ENCODE measurements at regions not wholly inside any gene's neighbourhood (a gene's known extent, or its start where the extent isn't known, plus 50 kb on each side); places are given as distances from the start of the nearest gene placed in this dataset.
"Not testable (repeated sequence)": the region's sequence is repeated elsewhere in the genome, so short reads cannot be mapped to it uniquely, and the experiment has no call there.

DNA sequence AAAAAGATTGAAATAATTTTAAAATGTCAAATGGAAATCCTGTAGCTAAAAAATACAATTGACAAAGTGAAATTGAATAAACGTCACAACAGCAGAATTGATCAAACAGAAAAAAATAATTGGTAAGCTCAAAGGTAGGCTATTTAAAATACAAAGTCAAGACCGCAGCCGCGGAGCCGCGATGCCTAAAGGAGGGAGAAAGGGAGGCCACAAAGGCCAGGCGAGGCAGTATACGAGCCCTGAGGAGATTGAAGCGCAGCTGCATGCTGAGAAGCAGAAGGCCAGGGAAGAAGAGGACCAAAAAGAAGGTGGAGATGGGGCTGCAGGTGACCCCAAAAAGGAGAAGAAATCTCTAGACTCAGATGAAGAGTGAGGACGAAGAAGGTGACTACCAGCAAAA lies 1068.5 kb upstream of the COX7C start:
- DNase-seq (ENCODE audit: low read depth): no peak

DNA sequence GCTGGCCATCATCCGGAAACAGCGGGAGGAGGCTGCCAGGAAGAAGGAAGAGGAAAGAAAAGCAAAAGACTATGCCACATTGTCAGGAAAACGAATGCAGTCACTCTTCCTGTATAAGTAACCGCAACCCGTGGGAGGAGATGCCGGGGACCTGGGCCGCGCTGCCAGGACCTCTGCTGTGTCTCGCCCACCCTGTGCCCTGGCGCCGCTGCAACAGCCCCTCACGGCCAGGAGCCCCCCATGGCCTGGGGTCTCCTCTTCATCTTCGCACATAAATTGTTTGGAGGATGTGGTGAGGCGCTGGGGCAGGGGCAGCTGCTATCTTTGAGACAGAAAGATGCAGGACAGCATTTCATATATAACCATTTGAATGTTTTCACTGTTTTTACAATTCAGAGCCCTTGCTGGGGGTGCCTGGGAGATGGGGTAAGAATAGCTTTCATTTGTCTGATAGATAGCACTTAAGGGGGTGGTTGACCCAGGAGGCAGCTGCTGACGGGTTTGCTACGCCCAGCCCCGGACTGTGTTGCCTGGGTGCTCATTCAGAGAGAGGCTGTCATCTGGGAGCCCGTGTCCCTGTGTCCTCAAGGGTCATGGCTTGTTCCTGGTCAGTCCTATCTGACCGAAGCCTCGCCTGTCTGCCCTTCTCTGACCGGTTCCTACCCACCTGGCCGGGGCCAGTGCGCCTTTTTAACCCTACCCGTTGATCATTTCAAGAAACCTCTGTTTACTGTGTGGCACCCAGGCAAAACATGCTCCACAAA lies 1067.7 kb upstream of the COX7C start:
- no peak for DNase-seq (ENCODE audit: low read depth)

DNA sequence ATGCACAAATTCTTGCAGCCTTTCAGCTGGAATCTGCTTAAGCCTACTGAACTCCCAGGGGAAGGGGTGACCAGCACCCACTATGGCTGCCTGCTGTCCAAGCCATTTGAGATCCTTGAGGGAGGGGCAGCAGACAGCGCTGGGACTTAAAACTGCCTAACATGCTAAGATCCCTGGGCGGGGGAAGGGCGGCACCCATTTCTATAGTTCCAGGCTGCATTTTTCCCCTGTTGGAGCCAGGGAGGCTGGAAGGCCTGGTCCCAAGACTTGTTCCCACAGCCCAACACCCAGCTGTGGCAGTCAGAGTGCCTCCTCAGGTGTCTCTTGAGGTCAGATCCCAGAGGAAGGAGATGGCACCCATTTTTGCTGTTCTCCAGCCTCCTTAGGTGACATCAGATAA lies 1061.3 kb upstream of the COX7C start:
- no peak for DNase-seq (ENCODE audit: low read depth)

DNA sequence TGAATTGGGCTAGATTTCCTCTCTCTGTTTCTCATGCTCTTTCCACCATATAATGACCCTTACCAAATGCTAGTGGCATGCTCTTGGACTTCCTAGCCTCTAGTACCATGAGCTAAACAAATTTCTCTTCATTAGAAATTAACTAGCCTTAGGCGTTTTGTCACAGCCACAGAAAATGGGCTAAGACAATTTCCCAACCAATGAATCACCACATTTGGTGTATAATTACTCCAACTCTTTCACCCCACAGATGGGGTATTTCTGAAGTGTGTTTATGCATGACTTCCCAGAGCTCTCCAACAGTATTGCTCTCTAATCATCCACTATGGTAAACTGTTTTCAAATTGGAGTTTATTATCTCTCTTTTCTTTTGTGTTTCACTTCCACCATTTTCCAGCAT lies 1041.1 kb upstream of the COX7C start:
- DNase-seq (ENCODE audit: low read depth): no peak

DNA sequence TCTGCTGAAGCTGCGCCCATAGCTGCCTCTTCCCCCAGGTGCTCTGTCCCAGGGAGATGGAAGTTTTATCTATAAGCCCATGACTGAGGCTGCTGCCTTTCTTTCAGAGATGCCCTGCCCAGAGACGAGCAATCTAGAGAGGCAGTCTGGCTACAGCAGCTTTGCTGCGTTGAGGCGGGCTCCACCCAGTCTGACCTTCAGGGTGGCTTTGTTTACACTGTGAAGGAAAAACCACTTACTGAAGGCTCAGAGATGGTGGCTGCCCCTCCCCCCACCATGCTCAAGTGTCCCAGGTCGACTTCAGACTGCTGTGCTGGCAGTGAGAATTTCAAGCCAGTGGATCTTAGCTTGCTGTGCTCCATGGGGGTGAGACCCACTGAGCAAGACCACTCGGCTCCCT lies 1029.9 kb upstream of the COX7C start:
- not testable (repeated sequence) for DNase-seq (ENCODE audit: low read depth)

DNA sequence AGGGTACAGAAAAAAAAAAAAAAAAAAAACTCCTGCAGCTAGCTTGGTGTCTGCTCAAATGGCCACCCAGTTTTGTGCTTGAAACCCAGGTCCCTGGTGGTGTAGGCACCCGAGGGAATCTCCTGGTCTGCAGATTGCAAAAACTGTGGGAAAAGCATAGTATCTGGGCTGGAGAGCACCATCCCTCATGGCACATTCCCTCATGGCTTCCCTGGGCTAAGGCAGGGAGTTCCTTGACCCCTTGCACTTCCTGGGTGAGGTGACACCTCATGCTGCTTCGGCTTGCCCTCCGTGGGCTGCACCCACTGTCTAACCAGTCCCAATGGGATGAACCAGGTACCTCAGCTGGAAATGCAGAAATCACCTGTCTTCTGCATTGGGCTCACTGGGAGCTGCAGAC lies 1029.5 kb upstream of the COX7C start:
- DNase-seq (ENCODE audit: low read depth): not testable (repeated sequence)

DNA sequence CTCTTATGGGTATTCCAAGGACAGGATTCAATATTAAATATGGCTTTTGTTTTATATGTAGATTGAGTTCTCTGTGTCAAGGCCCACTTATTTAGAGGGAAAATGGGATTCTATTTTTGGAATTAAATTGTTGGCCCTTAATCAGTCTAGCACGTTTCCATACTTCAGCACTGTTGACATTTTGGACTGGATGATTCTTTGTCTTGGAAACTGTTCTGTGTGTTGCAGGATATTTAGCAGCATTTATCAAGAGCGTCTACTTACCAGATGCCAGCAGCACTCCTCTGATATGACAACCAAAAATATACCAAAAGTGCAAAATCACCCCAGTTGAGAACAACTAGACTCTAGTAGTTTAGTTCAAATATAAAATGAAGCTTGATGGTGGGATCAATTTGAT lies 1027.0 kb upstream of the COX7C start:
- no peak for DNase-seq (ENCODE audit: low read depth)

DNA sequence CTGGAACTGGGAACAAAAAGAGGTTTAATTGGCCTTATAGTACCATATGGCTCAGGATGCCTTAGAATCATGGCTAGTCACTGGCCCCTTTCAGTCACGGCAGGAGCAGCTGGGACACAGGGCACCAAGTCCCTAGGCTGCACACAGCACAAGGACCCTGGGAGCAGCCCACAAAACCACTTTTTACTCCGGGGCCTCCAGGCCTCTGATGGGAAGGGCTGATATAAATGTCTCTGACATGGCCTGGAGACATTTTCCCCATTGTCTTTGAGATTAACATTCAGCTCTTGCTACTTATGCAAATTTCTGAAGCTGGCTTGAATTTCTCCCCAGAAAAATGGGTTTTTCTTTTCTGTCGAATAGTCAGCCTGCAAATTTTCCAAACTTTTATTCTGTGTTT lies 1026.4 kb upstream of the COX7C start:
- DNase-seq (ENCODE audit: low read depth): no peak

DNA sequence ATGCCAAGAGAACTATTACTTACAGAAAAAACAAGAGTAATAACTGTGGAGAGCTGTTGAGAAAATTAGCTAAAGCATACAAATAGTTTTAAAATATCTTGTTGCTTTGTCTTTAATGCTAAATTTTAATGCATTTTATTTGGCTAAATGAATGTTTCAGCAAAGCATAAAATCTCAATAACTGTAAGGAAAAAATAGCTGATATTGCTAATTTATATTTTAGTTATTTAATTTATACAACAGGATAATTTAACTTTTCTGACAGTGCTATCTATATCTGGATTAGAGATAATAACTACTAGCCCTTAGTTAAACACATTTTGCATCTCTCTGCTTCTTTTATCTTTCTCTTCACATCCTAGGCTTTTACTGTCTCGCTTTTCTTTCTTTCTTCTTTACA lies 1014.9 kb upstream of the COX7C start:
- DNase-seq (ENCODE audit: low read depth): no peak

DNA sequence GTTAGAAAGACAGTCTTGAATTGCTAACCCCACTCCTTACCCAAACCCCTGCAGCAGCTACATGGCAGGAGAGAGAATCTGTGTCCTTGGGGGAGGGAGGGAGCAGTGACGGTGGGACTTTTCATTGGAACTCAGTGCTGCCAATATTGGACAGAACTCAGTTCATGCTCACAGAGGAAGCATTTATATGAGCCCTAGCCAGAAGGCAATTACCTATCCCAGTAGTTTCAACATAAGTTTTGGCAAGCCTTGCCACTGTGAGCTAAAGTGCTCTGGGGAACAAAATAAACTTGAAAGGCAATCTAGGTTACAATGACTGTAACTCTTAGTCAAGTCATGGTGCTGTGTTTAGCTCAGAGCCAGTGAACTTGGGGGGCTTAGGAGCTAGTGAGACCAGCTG lies 1013.4 kb upstream of the COX7C start:
- no peak for DNase-seq (ENCODE audit: low read depth)

DNA sequence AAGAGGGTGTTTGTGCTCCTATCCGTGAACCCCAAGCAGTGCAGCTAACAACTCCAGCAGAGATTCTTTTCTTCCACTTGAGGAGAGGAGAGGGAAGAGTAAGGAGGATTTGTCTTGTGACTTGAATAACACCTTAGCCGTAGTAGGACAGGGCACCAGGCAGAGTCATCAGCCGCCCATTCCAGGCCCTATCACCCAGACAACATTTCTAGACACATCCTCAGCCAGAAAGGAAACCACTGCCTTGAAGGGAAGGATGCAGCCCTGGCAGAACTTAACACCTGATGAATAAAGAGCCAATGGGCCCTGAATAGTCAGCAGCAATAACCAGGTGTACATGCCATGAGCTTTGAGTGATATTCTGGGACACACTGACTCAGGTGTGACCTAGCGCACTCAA lies 1013.0 kb upstream of the COX7C start:
- DNase-seq (ENCODE audit: low read depth): no peak

DNA sequence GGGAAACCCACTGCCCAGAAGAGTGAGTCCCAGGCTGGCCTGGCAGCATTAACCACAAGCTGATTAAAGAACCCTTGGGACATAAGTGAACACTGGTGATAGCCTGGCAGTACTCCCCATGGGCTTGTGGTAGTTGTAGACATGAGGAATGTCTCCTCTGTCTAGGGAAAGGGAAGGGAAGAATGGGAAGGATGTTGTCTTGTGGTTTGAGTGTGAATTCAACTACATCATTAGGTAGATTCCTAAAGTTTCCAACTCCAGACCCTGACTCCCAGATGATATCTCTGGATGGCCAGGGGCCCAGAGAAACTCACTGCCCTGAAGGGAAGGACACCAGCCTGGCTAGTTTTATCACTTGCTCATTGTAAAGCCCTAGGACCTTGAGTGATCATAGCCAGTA lies 1012.4 kb upstream of the COX7C start:
- DNase-seq (ENCODE audit: low read depth): no peak

DNA sequence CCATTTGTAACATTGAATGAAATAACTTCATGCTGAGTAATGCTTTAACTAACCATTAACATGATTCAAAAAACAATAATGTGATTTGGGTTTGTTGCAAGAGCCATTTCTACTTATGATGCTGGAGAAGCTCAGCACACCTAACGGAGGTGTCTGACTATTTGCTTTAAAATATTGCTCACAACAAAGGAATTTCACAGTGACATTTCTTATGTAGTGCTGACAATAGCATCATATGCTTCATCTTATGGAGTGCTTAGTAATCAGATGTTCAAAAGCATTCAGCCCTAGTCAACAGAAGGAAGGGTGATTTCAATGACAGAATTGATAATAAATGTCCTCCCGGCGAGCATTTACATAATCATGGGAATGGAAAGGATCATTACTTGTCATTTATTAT lies 1003.3 kb upstream of the COX7C start:
- DNase-seq (ENCODE audit: low read depth): no peak

DNA sequence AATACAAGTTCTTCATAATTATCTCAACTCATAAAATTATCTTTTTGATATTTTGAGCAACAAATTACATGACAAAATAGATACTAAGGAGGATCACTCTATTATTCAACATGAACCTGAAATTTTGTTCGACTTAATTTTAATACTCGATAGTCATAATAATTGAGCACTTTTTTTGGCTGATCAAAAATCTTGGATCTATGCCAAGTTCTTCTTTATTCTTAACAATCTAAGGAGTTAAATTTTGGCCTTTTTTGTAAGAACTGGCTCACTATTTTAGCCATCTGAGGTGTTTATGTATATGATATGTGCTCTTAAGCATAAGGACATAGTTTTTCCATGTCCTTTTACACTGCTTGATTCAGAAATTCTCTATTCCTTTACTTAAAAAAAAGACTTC lies 996.1 kb upstream of the COX7C start:
- no peak for DNase-seq (ENCODE audit: low read depth)

DNA sequence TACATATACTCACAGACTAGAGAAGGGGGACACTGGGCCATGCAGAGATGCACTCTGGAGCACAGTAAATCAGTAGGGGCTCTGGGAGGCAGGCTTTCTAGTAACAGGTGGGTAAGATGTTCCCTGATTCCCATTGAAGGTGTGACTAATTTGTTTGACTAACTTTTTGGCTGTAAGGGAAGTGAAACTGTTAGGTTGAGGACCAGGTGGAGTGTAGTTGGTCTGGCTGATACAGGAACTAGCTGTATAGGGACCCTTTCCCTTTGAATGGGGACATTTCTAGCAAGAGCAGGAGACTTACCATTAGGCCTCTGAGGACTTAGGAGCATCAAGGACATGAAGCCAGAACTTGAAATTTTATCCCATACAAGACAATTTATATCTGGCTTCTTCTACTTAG lies 989.6 kb upstream of the COX7C start:
- DNase-seq (ENCODE audit: low read depth): no peak

DNA sequence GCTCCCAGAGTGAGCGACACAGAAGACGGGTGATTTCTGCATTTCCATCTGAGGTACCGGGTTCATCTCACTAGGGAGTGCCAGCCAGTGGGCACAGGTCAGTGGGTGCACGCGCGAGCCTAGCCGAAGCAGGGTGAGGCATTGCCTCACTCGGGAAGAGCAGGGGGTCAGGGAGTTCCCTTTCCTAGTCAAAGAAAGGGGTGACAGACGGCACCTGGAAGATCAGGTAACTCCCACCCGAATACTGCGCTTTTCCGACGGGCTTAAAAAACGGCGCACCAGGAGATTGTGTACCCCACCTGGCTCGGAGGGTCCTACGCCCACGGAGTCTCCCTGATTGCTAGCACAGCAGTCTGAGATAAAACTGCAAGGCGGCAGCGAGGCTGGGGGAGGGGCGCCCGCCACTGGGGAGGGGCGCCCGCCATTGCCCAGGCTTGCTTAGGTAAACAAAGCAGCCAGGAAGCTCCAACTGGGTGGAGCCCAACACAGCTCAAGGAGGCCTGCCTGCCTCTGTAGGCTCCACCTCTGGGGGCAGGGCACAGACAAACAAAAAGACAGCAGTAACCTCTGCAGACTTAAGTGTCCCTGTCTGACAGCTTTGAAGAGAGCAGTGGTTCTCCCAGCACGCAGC lies 979.1 kb upstream of the COX7C start:
- not testable (repeated sequence) for DNase-seq (ENCODE audit: low read depth)

DNA sequence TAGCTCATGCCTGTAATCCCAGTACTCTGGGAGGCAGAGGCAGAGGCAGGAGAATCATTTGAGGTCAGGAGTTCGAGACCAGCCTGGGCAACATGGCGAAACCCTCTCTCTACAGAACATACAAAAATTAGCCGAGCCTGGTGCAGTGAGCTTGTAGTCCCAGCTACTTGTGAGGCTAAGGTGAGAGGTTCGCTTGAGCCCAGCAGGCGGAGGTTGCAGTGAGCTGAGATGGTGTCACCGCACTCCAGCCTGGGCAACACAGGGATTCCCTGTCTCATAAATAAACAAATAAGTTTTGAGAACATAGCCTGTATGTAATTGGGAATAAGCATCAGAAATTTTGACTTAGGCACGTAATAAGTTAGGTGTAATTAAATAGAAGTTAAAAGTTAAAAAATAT lies 971.7 kb upstream of the COX7C start:
- no peak for DNase-seq (ENCODE audit: low read depth)

DNA sequence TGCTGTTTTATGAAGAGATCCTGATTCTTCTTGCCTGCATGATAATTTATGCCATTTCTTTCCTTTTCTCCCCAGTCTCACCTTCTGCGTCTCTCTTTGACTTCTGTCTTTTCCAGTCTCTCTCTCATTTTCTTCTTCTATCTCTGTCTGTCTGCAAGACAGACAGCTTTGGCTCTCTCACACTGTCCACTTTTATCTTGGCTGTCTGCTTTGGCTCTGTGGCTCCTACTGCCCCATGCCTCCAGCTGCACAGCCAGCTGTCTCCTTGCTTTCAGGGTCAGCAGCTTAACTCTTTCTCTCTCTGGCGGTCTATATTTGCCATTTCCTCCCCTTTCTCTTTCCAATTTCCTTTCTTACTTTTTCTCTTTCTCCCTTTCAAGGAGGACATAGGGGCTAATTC lies 971.1 kb upstream of the COX7C start:
- no peak for DNase-seq (ENCODE audit: low read depth)

DNA sequence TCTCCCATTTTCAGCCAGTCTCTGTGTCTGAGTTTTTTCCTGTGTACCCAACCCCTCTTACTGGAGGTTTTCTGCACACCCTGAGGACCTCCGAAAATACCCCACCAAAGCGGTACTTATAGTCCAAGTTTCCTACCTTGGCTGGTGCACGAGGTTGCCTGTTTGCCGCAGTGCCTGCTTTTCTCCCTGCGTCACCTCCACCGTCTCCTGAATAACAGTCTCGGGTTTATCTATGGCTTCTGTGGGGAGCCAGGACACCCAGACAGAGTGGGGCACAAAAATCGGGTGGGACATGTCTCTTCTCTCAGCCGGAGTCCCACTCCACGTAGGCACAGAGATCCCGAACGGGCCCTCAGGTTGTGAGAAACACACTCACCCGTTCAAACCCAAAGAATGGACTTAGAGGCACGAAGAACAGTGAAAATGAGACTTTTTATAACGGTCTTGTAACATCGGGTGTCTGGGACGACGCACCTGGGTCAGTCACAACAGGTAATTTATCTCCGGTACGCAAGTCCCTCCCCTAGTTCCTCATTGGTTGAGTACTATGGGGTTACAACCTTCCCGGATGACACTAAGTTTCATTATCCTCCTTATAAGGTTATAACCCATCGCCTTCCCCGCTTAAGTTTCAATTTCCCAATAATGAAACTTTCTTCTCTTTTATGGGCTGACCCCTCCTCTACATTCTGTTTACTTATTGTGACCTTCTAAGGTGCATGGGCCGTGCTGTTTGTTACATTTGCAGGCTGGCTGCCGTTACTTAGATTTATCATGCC lies 970.2 kb upstream of the COX7C start:
- no peak for DNase-seq (ENCODE audit: low read depth)

DNA sequence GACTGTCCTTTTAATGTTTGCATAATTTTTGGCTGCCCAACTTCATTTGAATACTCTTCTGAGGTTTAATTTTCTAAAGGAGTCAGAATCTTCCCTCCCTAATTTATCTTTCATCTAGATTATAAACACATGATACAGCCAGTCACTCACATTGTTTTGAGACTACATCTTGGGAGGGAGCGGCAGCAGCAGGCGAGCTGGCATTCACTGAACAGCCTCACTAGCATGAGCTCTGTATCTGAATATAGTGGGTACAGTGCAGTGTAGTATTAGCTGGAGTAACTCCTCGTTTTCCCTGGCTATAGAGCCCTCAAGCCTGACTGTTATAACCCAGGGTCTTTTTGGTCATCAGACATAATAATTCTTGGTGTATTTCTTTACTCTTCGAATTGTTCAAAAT lies 969.2 kb upstream of the COX7C start:
- DNase-seq (ENCODE audit: low read depth): no peak

DNA sequence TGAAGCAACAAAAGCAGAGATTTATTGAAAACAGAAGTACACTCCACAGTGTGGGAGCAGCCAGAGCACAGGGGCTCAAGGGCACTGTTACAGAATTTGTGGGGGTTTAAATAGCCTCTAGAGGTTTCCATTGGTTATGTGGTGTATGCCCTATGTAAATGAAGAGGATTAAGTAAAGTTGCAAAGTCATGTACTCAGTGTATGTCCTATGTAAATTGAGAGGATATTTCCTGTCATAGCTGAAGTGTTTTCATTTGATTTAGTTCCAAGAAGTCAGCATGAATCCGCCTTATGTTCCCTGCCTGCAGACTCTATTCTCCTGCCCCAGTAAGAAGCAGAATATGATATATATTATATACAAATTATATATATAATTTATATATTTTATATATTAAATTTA lies 966.0 kb upstream of the COX7C start:
- DNase-seq (ENCODE audit: low read depth): no peak

DNA sequence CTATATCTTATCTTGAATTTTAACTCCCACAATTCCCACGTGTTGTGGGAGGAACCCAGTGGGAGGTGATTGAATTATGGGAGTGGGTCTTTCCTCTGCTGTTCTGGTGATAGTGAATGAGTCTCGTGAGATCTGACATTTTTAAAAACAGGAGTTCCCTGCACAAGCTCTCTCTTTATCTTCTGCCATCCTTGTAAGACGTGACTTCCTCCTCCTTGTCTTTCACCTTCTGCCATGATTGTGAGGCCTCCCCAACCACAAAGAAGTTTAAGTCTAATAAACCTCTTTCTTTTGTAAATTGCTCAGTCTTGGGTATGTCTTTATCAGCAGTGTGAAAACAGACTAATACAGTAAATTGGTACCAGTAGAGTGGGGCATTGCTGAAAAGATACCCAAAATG lies 963.6 kb upstream of the COX7C start:
- DNase-seq (ENCODE audit: low read depth): not testable (repeated sequence)

DNA sequence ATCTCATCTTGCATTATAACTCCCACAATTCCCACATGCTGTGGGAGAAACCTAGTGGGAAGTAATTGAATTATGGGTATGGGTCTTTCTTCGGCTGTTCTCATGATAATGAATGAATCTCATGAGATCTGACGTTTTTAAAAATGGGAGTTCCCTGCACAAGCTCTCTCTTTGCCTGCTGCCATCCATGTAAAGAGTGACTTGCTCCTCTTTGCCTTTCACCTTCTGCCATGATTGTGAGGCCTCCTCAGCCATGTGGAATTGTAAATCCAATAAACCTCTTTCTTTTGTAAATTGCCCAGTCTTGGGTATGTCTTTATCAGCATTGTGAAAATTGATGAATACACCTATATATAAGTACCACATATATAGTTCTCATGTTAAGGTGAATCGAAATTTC lies 961.7 kb upstream of the COX7C start:
- no peak for DNase-seq (ENCODE audit: low read depth)

Measured in CMK (cell line).